ENCODE measurements at regions not wholly inside any gene's neighbourhood (a gene's known extent, or its start where the extent isn't known, plus 50 kb on each side); places are given as distances from the start of the nearest gene placed in this dataset.

- no peak for TF ChIP-seq ZXDC (CRISPR knock-in tag; IDR thresholded peaks at IDR 0.05)
- TF ChIP-seq BCL3 (CRISPR knock-in tag; IDR thresholded peaks at IDR 0.05), result no peak
- no peak for TF ChIP-seq THAP8 (CRISPR knock-in tag; IDR thresholded peaks at IDR 0.05; ENCODE audit: borderline replicate concordance)
- TF ChIP-seq ZBTB3 (CRISPR knock-in tag; IDR thresholded peaks at IDR 0.05; ENCODE audit: borderline replicate concordance, low read depth), result no peak
- no peak for TF ChIP-seq ZNF276 (CRISPR knock-in tag; IDR thresholded peaks at IDR 0.05; ENCODE audit: low read depth)
- TF ChIP-seq JUN (CRISPR knock-in tag; IDR thresholded peaks at IDR 0.05), result no peak
- TF ChIP-seq ZNF17 (CRISPR knock-in tag; IDR thresholded peaks at IDR 0.05), result no peak
- no peak for TF ChIP-seq MNT (IDR thresholded peaks at IDR 0.05)
- no peak for TF ChIP-seq SNAPC5 (CRISPR knock-in tag; IDR thresholded peaks at IDR 0.05; ENCODE audit: borderline replicate concordance)
- peak; percentile 18; the same call in 1 of the 2 replicates for TF ChIP-seq ZNF441 (CRISPR knock-in tag; IDR thresholded peaks at IDR 0.05; ENCODE audit: borderline replicate concordance)
- peak; percentile 86 for TF ChIP-seq ARID5B (CRISPR knock-in tag; IDR thresholded peaks at IDR 0.05)
- TF ChIP-seq CERS6 (CRISPR knock-in tag; IDR thresholded peaks at IDR 0.05), result no peak
- 0 out of 2 replicates have a peak, but pooled peaks have one; percentile 38 for TF ChIP-seq ARNTL (CRISPR knock-in tag; IDR thresholded peaks at IDR 0.05)
- no peak for TF ChIP-seq SIN3A (IDR thresholded peaks at IDR 0.05; ENCODE audit: borderline replicate concordance, low read depth, low read length)
These were observed 108.7 kb upstream of the TMEM170B start (continued) for GRCh38 chr6:11428895-11429294.

Data from HepG2 (cell line).